WI38 (cell line): ENCODE measurements at regions not wholly inside any gene's neighbourhood (a gene's known extent, or its start where the extent isn't known, plus 50 kb on each side); places are given as distances from the start of the nearest gene placed in this dataset.
A peak's percentile ranks its signal among the peaks of the same experiment; 100 is the strongest.

Source experiments
- H3K4me3 ChIP-seq: 2 replicates; pipeline ENCODE4 v1.5.1; 2011; ENCODE audit warnings: low read depth, mild to moderate bottlenecking, control low read depth, low read length
- CTCF ChIP-seq: IDR thresholded peaks from 2 replicates; pipeline ENCODE4 v1.5.1; 2012; ENCODE audit warnings: low read depth, mild to moderate bottlenecking, control low read depth, low read length

GRCh38 chr3:43997788-43998369, 243.8 kb upstream of the TOPAZ1 start:
- no peak overlapping the region for H3K4me3 ChIP-seq
- no peak for TF ChIP-seq CTCF

- TF ChIP-seq CTCF = no peak
- H3K4me3 ChIP-seq = peak overlapping the region; percentile 51
Measured at GRCh38 chr3:43998370-43998835, 243.3 kb upstream of the TOPAZ1 start.

- no peak for TF ChIP-seq CTCF
- H3K4me3 ChIP-seq = peak overlapping the region; percentile 51
Measured at GRCh38 chr3:43998836-43999727, 242.6 kb upstream of the TOPAZ1 start.

- TF ChIP-seq CTCF = no peak
- peak overlapping the region; percentile 51 for H3K4me3 ChIP-seq
Measured at GRCh38 chr3:43999728-44000319, 241.9 kb upstream of the TOPAZ1 start.

GRCh38 chr3:44000586-44000985, 241.1 kb upstream of the TOPAZ1 start:
- no peak for TF ChIP-seq CTCF
- H3K4me3 ChIP-seq = no peak overlapping the region

GRCh38 chr3:44001072-44001471, 240.6 kb upstream of the TOPAZ1 start:
- no peak for TF ChIP-seq CTCF
- H3K4me3 ChIP-seq = no peak overlapping the region

- H3K4me3 ChIP-seq = no peak overlapping the region
- TF ChIP-seq CTCF = no peak
Measured at GRCh38 chr3:44003801-44004200, 237.9 kb upstream of the TOPAZ1 start.
